K562 (cell line): ENCODE measurements at regions not wholly inside any gene's neighbourhood (a gene's known extent, or its start where the extent isn't known, plus 50 kb on each side); places are given as distances from the start of the nearest gene placed in this dataset.

Source experiments
- CCAR2 ChIP-seq: fragments of 200-400 bp; formaldehyde crosslinking; IDR thresholded peaks from 2 replicates; pipeline ENCODE4 v1.6.1; 2017; ENCODE audit warnings: mild to moderate bottlenecking, low read depth, low read length
- CGGBP1 ChIP-seq: fragments of 250-450 bp; sonication (Bioruptor Pico); IDR thresholded peaks from 2 replicates; pipeline ENCODE4 v1.9.0; 2021; ENCODE audit warnings: mild to moderate bottlenecking
- MLX ChIP-seq, 2 experiments: fragments of 450-650 bp in 1 of 2; sonication (generic) in 1 of 2; formaldehyde crosslinking; conservative IDR thresholded peaks; 2 replicates each; pipeline versions ENCODE4 v1.4.0 to v1.8.1; 2020 to 2022; ENCODE audit warnings: mild to moderate bottlenecking in 1 of 2, missing genetic modification reagents in 1 of 2
- NUFIP1 ChIP-seq: fragments of 450-650 bp; IDR thresholded peaks from 2 replicates; pipeline ENCODE4 v1.6.1; 2018; ENCODE audit not compliant: partially characterized antibody
- PHF21A ChIP-seq: fragments of 450-650 bp; IDR thresholded peaks from 2 replicates; pipeline ENCODE4 v1.6.1; 2017; ENCODE audit warnings: low read depth, borderline replicate concordance
- PRDM10 ChIP-seq: fragments of 450-650 bp; IDR thresholded peaks from 2 replicates; pipeline ENCODE4 v1.6.1; 2018; ENCODE audit not compliant: partially characterized antibody
- PURB ChIP-seq: sonication (generic); formaldehyde crosslinking; IDR thresholded peaks from 2 replicates; pipeline ENCODE4 v1.9.0; 2021; ENCODE audit warnings: low read depth, mild to moderate bottlenecking, missing genetic modification reagents
- SMAD4 ChIP-seq: fragments of 250-450 bp; sonication (Bioruptor Pico); conservative IDR thresholded peaks from 2 replicates; pipeline ENCODE4 v1.8.0; 2021; ENCODE audit warnings: inconsistent platforms, mild to moderate bottlenecking, moderate library complexity
- STAT5A ChIP-seq: IDR thresholded peaks from 2 replicates; pipeline ENCODE4 v1.6.1; 2012; ENCODE audit warnings: low read length, inconsistent platforms, borderline replicate concordance
- ZNF79 ChIP-seq: fragments of 250-450 bp; sonication (Bioruptor Pico); IDR thresholded peaks from 2 replicates; pipeline ENCODE4 v1.4.0; 2020; ENCODE audit warnings: low read depth, mild to moderate bottlenecking, moderate library complexity

- TF ChIP-seq PRDM10 (no peak), CGGBP1 (CRISPR knock-in tag) (no peak), MLX (CRISPR knock-in tag; conservative IDR thresholded peaks at IDR 0.05) (no peak), STAT5A (no peak), SMAD4 (CRISPR knock-in tag) (no peak), PHF21A (no peak), CCAR2 (no peak), NUFIP1 (no peak), ZNF79 (CRISPR knock-in tag) (no peak), PURB (CRISPR knock-in tag) (no peak)
These were observed 172.6 kb upstream of the INHBA start (continued) for GRCh38 chr7:41875513-41875912.
